Astrocyte (in vitro differentiated cells and primary cell): ENCODE measurements at regions not wholly inside any gene's neighbourhood (a gene's known extent, or its start where the extent isn't known, plus 50 kb on each side); places are given as distances from the start of the nearest gene placed in this dataset.

ENCODE experiments used
- DNase-seq: peaks from one replicate; pipeline ENCODE4 v3.0.0-alpha.2; 2010; ENCODE audit warnings: low read depth
- FAIRE-seq: peaks from 2 replicates; lab custom pipeline; 2011; peaks lifted over from hg19 to GRCh38; lab: Jason Lieb, UNC
- H2AFZ ChIP-seq: 2 replicates; pipeline ENCODE4 v1.6.0; 2012; ENCODE audit warnings: low read depth, low read length, inconsistent platforms
- H3K27ac ChIP-seq: 2 replicates; pipeline ENCODE4 v1.5.1; 2011; ENCODE audit warnings: low read depth, low read length, inconsistent platforms
- H3K27me3 ChIP-seq: 2 replicates; pipeline ENCODE4 v1.6.0; 2011; ENCODE audit warnings: low read length, inconsistent platforms; ENCODE audit not compliant: insufficient read depth
- H3K36me3 ChIP-seq: 2 replicates; pipeline ENCODE4 v1.5.1; 2011; ENCODE audit warnings: low read length, inconsistent platforms; ENCODE audit not compliant: insufficient read depth
- H3K4me1 ChIP-seq: 2 replicates; pipeline ENCODE4 v1.5.1; 2011; ENCODE audit warnings: low read length, inconsistent platforms; ENCODE audit not compliant: insufficient read depth
- H3K4me2 ChIP-seq: 2 replicates; pipeline ENCODE4 v1.6.0; 2012; ENCODE audit warnings: low read length, inconsistent platforms
- H3K4me3 ChIP-seq: 2 replicates; pipeline ENCODE4 v1.5.1; 2011; ENCODE audit warnings: low read depth, mild to moderate bottlenecking, low read length, inconsistent platforms; ENCODE audit not compliant: insufficient read depth
- H3K79me2 ChIP-seq: 2 replicates; pipeline ENCODE4 v1.6.0; 2012; ENCODE audit warnings: mild to moderate bottlenecking, low read length, inconsistent platforms; ENCODE audit not compliant: insufficient read depth
- H3K9ac ChIP-seq: 2 replicates; pipeline ENCODE4 v1.6.0; 2012; ENCODE audit warnings: mild to moderate bottlenecking, low read length, inconsistent platforms
- H3K9me3 ChIP-seq: 2 replicates; pipeline ENCODE4 v1.5.1; 2012; ENCODE audit warnings: low read depth, mild to moderate bottlenecking, low read length, inconsistent platforms; ENCODE audit not compliant: insufficient read depth
- H4K20me1 ChIP-seq: 2 replicates; pipeline ENCODE4 v1.6.0; 2012; ENCODE audit warnings: low read length, inconsistent platforms; ENCODE audit not compliant: insufficient read depth
- H3K27ac Mint-ChIP-seq: one replicate; pipeline ENCODE4 v1.8.0; 2021; ENCODE audit warnings: mild to moderate bottlenecking, mixed read lengths; ENCODE audit not compliant: unreplicated experiment
- H3K27me3 Mint-ChIP-seq: one replicate; pipeline ENCODE4 v1.8.0; 2021; ENCODE audit warnings: low read depth, mixed read lengths; ENCODE audit not compliant: unreplicated experiment
- H3K36me3 Mint-ChIP-seq: one replicate; pipeline ENCODE4 v1.8.0; 2021; ENCODE audit warnings: low read depth, mixed read lengths; ENCODE audit not compliant: unreplicated experiment
- H3K4me1 Mint-ChIP-seq: one replicate; pipeline ENCODE4 v1.8.0; 2021; ENCODE audit warnings: low read depth, mixed read lengths; ENCODE audit not compliant: unreplicated experiment
- H3K4me3 Mint-ChIP-seq: one replicate; pipeline ENCODE4 v1.8.0; 2021; ENCODE audit warnings: mild to moderate bottlenecking, moderate library complexity, mixed read lengths; ENCODE audit not compliant: unreplicated experiment
- H3K9me3 Mint-ChIP-seq: one replicate; pipeline ENCODE4 v1.8.0; 2021; ENCODE audit warnings: mild to moderate bottlenecking, mixed read lengths; ENCODE audit not compliant: unreplicated experiment
- EZH2 ChIP-seq: IDR thresholded peaks from 2 replicates; pipeline ENCODE4 v1.6.1; 2012; ENCODE audit warnings: mild to moderate bottlenecking, low read length, inconsistent platforms; ENCODE audit not compliant: insufficient read depth
- TF ChIP-seq, protein P1 (sequence below): IDR thresholded peaks from 2 replicates; pipeline ENCODE4 v1.5.1; 2011; ENCODE audit warnings: low read depth, mild to moderate bottlenecking, inconsistent platforms, low read length, moderate library complexity; ENCODE audit not compliant: insufficient read depth

DNA sequence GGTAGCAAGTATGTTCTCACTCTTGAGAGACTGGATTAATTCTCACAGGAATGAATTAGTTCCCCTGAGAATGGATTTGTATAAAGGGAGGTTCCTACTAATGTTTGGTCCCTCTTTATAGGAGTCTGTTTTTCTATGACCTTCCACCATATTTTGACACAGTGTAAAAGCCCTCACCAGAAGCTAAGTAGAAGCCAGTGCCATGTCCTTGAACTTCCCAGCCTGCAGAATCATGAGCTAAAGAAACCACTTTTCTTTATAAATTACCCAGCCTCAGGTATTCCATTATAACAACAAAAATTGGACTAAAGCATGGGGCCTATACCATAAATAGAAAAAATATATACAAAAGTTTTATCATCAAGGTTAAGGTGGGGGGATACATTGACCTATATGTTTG is 227.9 kb upstream of the DTNA start:
- H3K27ac ChIP-seq: no peak overlapping the region
- DNase-seq (no peak), FAIRE-seq (no peak)
- TF ChIP-seq, protein P1, sequence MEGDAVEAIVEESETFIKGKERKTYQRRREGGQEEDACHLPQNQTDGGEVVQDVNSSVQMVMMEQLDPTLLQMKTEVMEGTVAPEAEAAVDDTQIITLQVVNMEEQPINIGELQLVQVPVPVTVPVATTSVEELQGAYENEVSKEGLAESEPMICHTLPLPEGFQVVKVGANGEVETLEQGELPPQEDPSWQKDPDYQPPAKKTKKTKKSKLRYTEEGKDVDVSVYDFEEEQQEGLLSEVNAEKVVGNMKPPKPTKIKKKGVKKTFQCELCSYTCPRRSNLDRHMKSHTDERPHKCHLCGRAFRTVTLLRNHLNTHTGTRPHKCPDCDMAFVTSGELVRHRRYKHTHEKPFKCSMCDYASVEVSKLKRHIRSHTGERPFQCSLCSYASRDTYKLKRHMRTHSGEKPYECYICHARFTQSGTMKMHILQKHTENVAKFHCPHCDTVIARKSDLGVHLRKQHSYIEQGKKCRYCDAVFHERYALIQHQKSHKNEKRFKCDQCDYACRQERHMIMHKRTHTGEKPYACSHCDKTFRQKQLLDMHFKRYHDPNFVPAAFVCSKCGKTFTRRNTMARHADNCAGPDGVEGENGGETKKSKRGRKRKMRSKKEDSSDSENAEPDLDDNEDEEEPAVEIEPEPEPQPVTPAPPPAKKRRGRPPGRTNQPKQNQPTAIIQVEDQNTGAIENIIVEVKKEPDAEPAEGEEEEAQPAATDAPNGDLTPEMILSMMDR: no peak
- no peak for TF ChIP-seq EZH2
- H3K4me2 ChIP-seq: no peak overlapping the region
- Mint-ChIP-seq H3K4me3 (no peak overlapping the region), H3K27me3 (no peaks in the 10 kb centered on the region), H3K9me3 (no peaks in the 10 kb centered on the region), H3K27ac (no peak overlapping the region), H3K36me3 (no peaks in the 10 kb centered on the region), H3K4me1 (no peaks in the 10 kb centered on the region)
- no peak overlapping the region for H3K4me3 ChIP-seq
- no peak overlapping the region for H2AFZ ChIP-seq
- H3K27me3 ChIP-seq: no peaks in the 10 kb centered on the region
- H3K36me3 ChIP-seq: no peaks in the 10 kb centered on the region
- H3K9me3 ChIP-seq: no peaks in the 10 kb centered on the region
- H3K4me1 ChIP-seq: no peaks in the 10 kb centered on the region
- H3K9ac ChIP-seq: no peak overlapping the region
- H4K20me1 ChIP-seq: no peaks in the 10 kb centered on the region
- H3K79me2 ChIP-seq: no peaks in the 10 kb centered on the region

DNA sequence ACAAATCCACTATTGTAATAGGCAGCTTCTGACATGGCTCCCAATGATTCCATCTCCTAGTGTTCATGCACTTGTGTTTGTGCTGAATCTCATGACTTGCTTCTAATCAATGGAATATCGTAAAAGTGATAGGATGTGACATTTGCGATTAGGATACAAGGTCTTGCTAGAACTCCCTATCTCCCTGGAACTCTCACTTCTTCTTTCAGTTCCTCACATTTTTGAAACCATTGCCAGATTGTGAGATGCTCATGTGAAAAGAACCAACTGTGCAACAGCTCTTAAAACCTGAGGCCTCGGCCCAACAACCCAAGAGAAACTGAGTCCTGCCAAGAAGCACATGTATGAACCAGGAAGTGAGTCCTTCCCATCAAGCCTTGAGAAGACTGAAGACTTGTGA is 226.9 kb upstream of the DTNA start:
- Mint-ChIP-seq H3K4me1 (no peaks in the 10 kb centered on the region), H3K4me3 (no peak overlapping the region), H3K9me3 (no peaks in the 10 kb centered on the region), H3K36me3 (no peaks in the 10 kb centered on the region), H3K27me3 (no peaks in the 10 kb centered on the region), H3K27ac (no peak overlapping the region)
- Histone ChIP-seq H3K79me2 (no peaks in the 10 kb centered on the region), H3K27me3 (no peaks in the 10 kb centered on the region), H2AFZ (no peak overlapping the region), H3K4me3 (no peak overlapping the region), H3K4me1 (no peaks in the 10 kb centered on the region), H4K20me1 (no peaks in the 10 kb centered on the region), H3K4me2 (no peak overlapping the region), H3K9ac (no peak overlapping the region), H3K27ac (no peak overlapping the region), H3K36me3 (no peaks in the 10 kb centered on the region), H3K9me3 (no peaks in the 10 kb centered on the region)
- FAIRE-seq (no peak), DNase-seq (no peak)
- TF ChIP-seq, protein P1: no peak
- no peak for TF ChIP-seq EZH2

DNA sequence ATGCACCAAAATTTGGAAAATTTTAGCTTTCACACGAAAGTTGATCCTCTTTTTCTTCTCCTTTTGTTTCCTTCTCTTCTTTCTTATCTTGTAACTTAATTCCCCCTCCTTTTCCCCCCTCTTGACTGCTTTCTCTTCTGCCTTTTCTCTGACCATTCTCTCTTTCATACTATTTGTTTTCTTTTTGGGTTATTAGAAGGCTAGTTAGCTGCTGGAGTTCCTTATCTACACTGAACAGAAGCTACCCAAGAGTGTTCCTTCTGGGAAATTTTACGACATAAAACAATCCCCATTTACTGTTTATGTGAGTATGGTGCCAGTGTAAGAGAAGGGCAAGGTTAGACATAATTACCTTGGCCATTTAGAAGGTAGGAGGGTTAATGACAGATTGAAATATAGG is 218.4 kb upstream of the DTNA start:
- no peak for FAIRE-seq

More for the DNA sequence above, 218.4 kb upstream of the DTNA start:
- no peak for DNase-seq
- Histone ChIP-seq H3K27ac (no peak overlapping the region), H3K79me2 (no peaks in the 10 kb centered on the region), H3K4me3 (no peak overlapping the region), H3K9ac (no peak overlapping the region), H3K36me3 (no peaks in the 10 kb centered on the region), H3K4me2 (no peak overlapping the region), H4K20me1 (no peaks in the 10 kb centered on the region), H3K27me3 (no peaks in the 10 kb centered on the region), H2AFZ (no peak overlapping the region), H3K4me1 (peaks cover 6% of the 10 kb centered on the region), H3K9me3 (no peaks in the 10 kb centered on the region)
- Mint-ChIP-seq H3K27ac (no peak overlapping the region), H3K9me3 (no peaks in the 10 kb centered on the region), H3K4me1 (peaks cover 6% of the 10 kb centered on the region), H3K4me3 (no peak overlapping the region), H3K27me3 (no peaks in the 10 kb centered on the region), H3K36me3 (no peaks in the 10 kb centered on the region)
- TF ChIP-seq, protein P1: no peak
- no peak for TF ChIP-seq EZH2
